Mesendoderm (in vitro differentiated cells): ENCODE measurements at regions not wholly inside any gene's neighbourhood (a gene's known extent, or its start where the extent isn't known, plus 50 kb on each side); places are given as distances from the start of the nearest gene placed in this dataset.

Experiments
- DNase-seq: peaks from one replicate; pipeline ENCODE4 v3.0.0; 2013
- H2AK5ac ChIP-seq: 2 replicates; pipeline ENCODE4 v1.6.1; 2013; ENCODE audit warnings: low read length, inconsistent platforms
- H2BK120ac ChIP-seq: 2 replicates; pipeline ENCODE4 v1.6.1; 2013; ENCODE audit warnings: low read depth, mild to moderate bottlenecking, low read length, moderate library complexity, mixed read lengths
- H2BK15ac ChIP-seq: replicated peaks from 2 replicates; pipeline ENCODE4 v1.6.1; 2013; ENCODE audit warnings: low read depth, mild to moderate bottlenecking, moderate library complexity
- H2BK5ac ChIP-seq: 2 replicates; pipeline ENCODE4 v1.6.1; 2013; ENCODE audit warnings: low read length, inconsistent platforms
- H3K18ac ChIP-seq: 2 replicates; pipeline ENCODE4 v1.6.1; 2013; ENCODE audit warnings: mild to moderate bottlenecking, low read length, mixed read lengths
- H3K23ac ChIP-seq: one replicate; pipeline ENCODE4 v1.6.1; 2013; ENCODE audit warnings: low read length
- H3K27ac ChIP-seq: 2 replicates; pipeline ENCODE4 v1.5.1; 2013; ENCODE audit warnings: low read depth, mild to moderate bottlenecking, inconsistent platforms, low read length, moderate library complexity
- H3K27me3 ChIP-seq: 2 replicates; pipeline ENCODE4 v1.6.1; 2013; ENCODE audit warnings: low read length, control low read depth, mild to moderate bottlenecking, inconsistent platforms; ENCODE audit not compliant: insufficient read depth, poor library complexity
- H3K36me3 ChIP-seq: 2 replicates; pipeline ENCODE4 v1.6.1; 2013; ENCODE audit warnings: low read length, inconsistent platforms; ENCODE audit not compliant: control insufficient read depth, insufficient read depth
- H3K4ac ChIP-seq: one replicate; pipeline ENCODE4 v1.6.1; 2013; ENCODE audit warnings: low read depth, mild to moderate bottlenecking, low read length, moderate library complexity
- H3K4me1 ChIP-seq: 2 replicates; pipeline ENCODE4 v1.6.1; 2013; ENCODE audit warnings: low read depth, low read length, inconsistent platforms; ENCODE audit not compliant: control insufficient read depth
- H3K4me2 ChIP-seq: 2 replicates; pipeline ENCODE4 v1.6.1; 2013; ENCODE audit warnings: low read length
- H3K4me3 ChIP-seq: 2 replicates; pipeline ENCODE4 v1.5.1; 2013; ENCODE audit warnings: mild to moderate bottlenecking, low read length
- H3K56ac ChIP-seq: one replicate; pipeline ENCODE4 v1.6.1; 2013; ENCODE audit warnings: low read length
- H3K79me1 ChIP-seq: 2 replicates; pipeline ENCODE4 v1.6.1; 2013; ENCODE audit warnings: low read length, inconsistent platforms
- H3K79me2 ChIP-seq: 2 replicates; pipeline ENCODE4 v1.6.1; 2013; ENCODE audit warnings: mild to moderate bottlenecking, low read length; ENCODE audit not compliant: control insufficient read depth, insufficient read depth
- H3K9ac ChIP-seq: 2 replicates; pipeline ENCODE4 v1.6.1; 2013; ENCODE audit warnings: low read length, inconsistent platforms
- H4K5ac ChIP-seq: one replicate; pipeline ENCODE4 v1.6.1; 2013; ENCODE audit warnings: low read length
- H4K8ac ChIP-seq: one replicate; pipeline ENCODE4 v1.6.1; 2013; ENCODE audit warnings: low read depth, mild to moderate bottlenecking, control low read depth, low read length, moderate library complexity
- WGBS: extraction: QIAGEN DNeasy Blood & Tissue Kit; methylation state at CpG from one replicate; pipeline ENCODE4 v1.1.7; 2013; ENCODE audit warnings: low lambda C conversion rate, missing lambda C conversion rate; ENCODE audit not compliant: insufficient coverage; ENCODE audit errors: extremely low coverage; 5-methylcytosine and 5-hydroxymethylcytosine counted together

DNA sequence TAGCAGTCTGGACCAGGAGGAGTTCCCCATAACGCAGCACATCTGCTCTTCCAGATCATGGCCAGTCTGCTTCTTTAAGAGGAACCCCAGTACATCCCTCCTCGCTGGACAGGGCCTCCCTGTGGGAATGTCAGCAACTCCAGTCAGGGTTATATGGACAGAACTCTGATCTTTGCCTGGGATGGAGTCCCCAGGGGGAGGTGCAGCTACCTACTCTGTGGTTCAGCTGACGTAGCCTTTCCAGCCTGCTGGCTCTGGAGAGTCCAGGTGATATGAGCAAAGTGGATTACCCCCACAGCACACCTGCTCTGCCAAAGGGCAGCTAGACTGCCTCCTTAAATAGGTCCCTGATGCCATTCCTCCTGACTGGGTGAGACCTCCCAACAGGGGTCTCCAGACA, 417.1 kb upstream of the EPHA3 start:
- Histone ChIP-seq H3K27me3 (no peaks in the 10 kb centered on the region), H2BK5ac (no peak overlapping the region), H3K36me3 (no peaks in the 10 kb centered on the region), H2AK5ac (no peak overlapping the region), H3K79me1 (no peaks in the 10 kb centered on the region), H3K9ac (no peak overlapping the region), H2BK15ac (no peak overlapping the region), H3K4me1 (no peaks in the 10 kb centered on the region), H3K56ac (no peak overlapping the region), H3K4me2 (no peak overlapping the region), H3K4me3 (no peak overlapping the region), H4K8ac (no peak overlapping the region), H3K27ac (no peak overlapping the region), H4K5ac (no peak overlapping the region), H2BK120ac (no peak overlapping the region), H3K23ac (no peak overlapping the region), H3K4ac (no peak overlapping the region), H3K79me2 (no peaks in the 10 kb centered on the region), H3K18ac (no peak overlapping the region)
- no CpG with 5 or more reads among the region's 3 CpGs for WGBS
- no peak for DNase-seq

- H2BK5ac ChIP-seq, result no peak overlapping the region
- H3K56ac ChIP-seq, result no peak overlapping the region
- H3K4me1 ChIP-seq, result no peaks in the 10 kb centered on the region
- H4K5ac ChIP-seq, result no peak overlapping the region
- H3K4ac ChIP-seq, result no peak overlapping the region
- no peak overlapping the region for H3K9ac ChIP-seq
- H2BK120ac ChIP-seq, result no peak overlapping the region
- H2AK5ac ChIP-seq, result no peak overlapping the region
- H3K27me3 ChIP-seq, result no peaks in the 10 kb centered on the region
- no peak overlapping the region for H3K27ac ChIP-seq
- H4K8ac ChIP-seq, result no peak overlapping the region
- WGBS, result no CpG with 5 or more reads among the region's 3 CpGs
- no peaks in the 10 kb centered on the region for H3K79me1 ChIP-seq
- no peak overlapping the region for H3K18ac ChIP-seq
- no peaks in the 10 kb centered on the region for H3K36me3 ChIP-seq
- H2BK15ac ChIP-seq, result no peak overlapping the region
- DNase-seq, result no peak
- no peak overlapping the region for H3K23ac ChIP-seq
- H3K4me2 ChIP-seq, result no peak overlapping the region
- H3K4me3 ChIP-seq, result no peak overlapping the region
- no peaks in the 10 kb centered on the region for H3K79me2 ChIP-seq
Observed at GRCh38 chr3:88691081-88691480, 416.3 kb upstream of the EPHA3 start.

GRCh38 chr3:88703501-88704059, 403.8 kb upstream of the EPHA3 start:
- H4K5ac ChIP-seq, result no peak overlapping the region
- no peak overlapping the region for H3K27ac ChIP-seq
- no peak overlapping the region for H3K56ac ChIP-seq
- H3K23ac ChIP-seq, result no peak overlapping the region
- no peaks in the 10 kb centered on the region for H3K27me3 ChIP-seq
- H3K4ac ChIP-seq, result no peak overlapping the region
- H2AK5ac ChIP-seq, result no peak overlapping the region
- no peak overlapping the region for H4K8ac ChIP-seq
- H3K18ac ChIP-seq, result no peak overlapping the region
- no peaks in the 10 kb centered on the region for H3K36me3 ChIP-seq
- no peak for DNase-seq
- H3K4me1 ChIP-seq, result no peaks in the 10 kb centered on the region
- H3K9ac ChIP-seq, result no peak overlapping the region
- H3K79me2 ChIP-seq, result no peaks in the 10 kb centered on the region
- WGBS, result no CpG with 5 or more reads among the region's 3 CpGs
- H2BK120ac ChIP-seq, result no peak overlapping the region
- no peaks in the 10 kb centered on the region for H3K79me1 ChIP-seq
- no peak overlapping the region for H3K4me2 ChIP-seq
- no peak overlapping the region for H2BK15ac ChIP-seq
- H3K4me3 ChIP-seq, result no peak overlapping the region
- H2BK5ac ChIP-seq, result no peak overlapping the region

GRCh38 chr3:88704338-88704737, 403.1 kb upstream of the EPHA3 start:
- H3K27ac ChIP-seq, result no peak overlapping the region
- no peaks in the 10 kb centered on the region for H3K79me1 ChIP-seq
- no peak for DNase-seq
- H3K56ac ChIP-seq, result no peak overlapping the region
- no peak overlapping the region for H3K4ac ChIP-seq
- WGBS, result no CpG with 5 or more reads among the region's 3 CpGs
- H3K18ac ChIP-seq, result no peak overlapping the region
- H3K4me3 ChIP-seq, result no peak overlapping the region
- no peaks in the 10 kb centered on the region for H3K36me3 ChIP-seq
- no peak overlapping the region for H2BK120ac ChIP-seq
- no peak overlapping the region for H4K8ac ChIP-seq
- H2BK15ac ChIP-seq, result no peak overlapping the region
- H4K5ac ChIP-seq, result no peak overlapping the region
- no peak overlapping the region for H3K4me2 ChIP-seq
- no peaks in the 10 kb centered on the region for H3K4me1 ChIP-seq
- H3K23ac ChIP-seq, result no peak overlapping the region
- H2BK5ac ChIP-seq, result no peak overlapping the region
- no peak overlapping the region for H2AK5ac ChIP-seq
- H3K9ac ChIP-seq, result no peak overlapping the region
- no peaks in the 10 kb centered on the region for H3K27me3 ChIP-seq
- H3K79me2 ChIP-seq, result no peaks in the 10 kb centered on the region

DNA sequence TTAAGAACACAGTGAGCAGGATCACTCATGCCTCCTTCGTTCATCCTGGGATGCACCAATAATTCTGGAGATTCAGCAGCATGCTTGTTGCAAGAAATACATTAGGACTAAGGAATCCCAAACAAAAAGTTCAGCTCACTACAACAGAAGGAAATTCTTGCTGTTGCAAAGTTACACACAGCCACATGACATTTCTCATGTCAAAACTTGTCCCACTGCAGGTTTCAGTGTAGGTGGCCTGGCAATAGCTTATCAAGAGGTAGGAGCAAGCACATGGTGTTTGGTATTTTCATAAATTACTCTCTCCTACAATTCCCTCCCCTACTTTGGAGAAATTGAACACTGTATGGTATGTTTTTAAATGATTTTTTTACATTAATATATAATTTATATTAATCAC, 399.6 kb upstream of the EPHA3 start:
- Histone ChIP-seq H3K23ac (no peak overlapping the region), H3K79me2 (no peaks in the 10 kb centered on the region), H3K4me3 (no peak overlapping the region), H3K4me1 (no peaks in the 10 kb centered on the region), H3K56ac (no peak overlapping the region), H3K36me3 (no peaks in the 10 kb centered on the region), H3K79me1 (no peaks in the 10 kb centered on the region), H3K27me3 (no peaks in the 10 kb centered on the region), H2BK120ac (no peak overlapping the region), H4K8ac (no peak overlapping the region), H2BK5ac (no peak overlapping the region), H4K5ac (no peak overlapping the region), H2AK5ac (no peak overlapping the region), H3K4ac (no peak overlapping the region), H3K18ac (no peak overlapping the region), H2BK15ac (no peak overlapping the region), H3K4me2 (no peak overlapping the region), H3K9ac (no peak overlapping the region), H3K27ac (no peak overlapping the region)
- no CpG with 5 or more reads among the region's 1 CpG for WGBS
- no peak for DNase-seq

GRCh38 chr3:88712552-88712951, 394.9 kb upstream of the EPHA3 start:
- Histone ChIP-seq H3K56ac (no peak overlapping the region), H4K8ac (no peak overlapping the region), H3K23ac (no peak overlapping the region), H3K79me1 (no peaks in the 10 kb centered on the region), H2BK5ac (no peak overlapping the region), H3K4me2 (no peak overlapping the region), H3K4me1 (no peaks in the 10 kb centered on the region), H2BK120ac (no peak overlapping the region), H2BK15ac (no peak overlapping the region), H3K9ac (no peak overlapping the region), H3K27me3 (no peaks in the 10 kb centered on the region), H4K5ac (no peak overlapping the region), H2AK5ac (no peak overlapping the region), H3K79me2 (no peaks in the 10 kb centered on the region), H3K36me3 (no peaks in the 10 kb centered on the region), H3K27ac (no peak overlapping the region), H3K4me3 (no peak overlapping the region), H3K4ac (no peak overlapping the region), H3K18ac (no peak overlapping the region)
- WGBS, result no CpG with 5 or more reads among the region's 2 CpGs
- no peak for DNase-seq
